Renal cortex interstitium (tissue), 11 donors: ENCODE measurements at regions not wholly inside any gene's neighbourhood (a gene's known extent, or its start where the extent isn't known, plus 50 kb on each side); places are given as distances from the start of the nearest gene placed in this dataset.
A peak's percentile ranks its signal among the peaks of the same experiment; 100 is the strongest.

ENCODE experiments used
- DNase-seq, 11 donors: peaks; one replicate each; pipeline ENCODE4 v3.0.0-alpha.2; 2013; ENCODE audit warnings: low read depth in 9 of 11, low spot score in 4 of 11; ENCODE audit errors: extremely low read depth in 1 of 11

GRCh38 chr10:78740976-78741915 lies 327.5 kb upstream of the ZMIZ1 start:
- no peak for DNase-seq

- DNase-seq, result no peak
These were observed 326.4 kb upstream of the ZMIZ1 start for GRCh38 chr10:78742406-78742729.

- DNase-seq, result no peak
These were observed 325.8 kb upstream of the ZMIZ1 start for GRCh38 chr10:78742730-78743615.

GRCh38 chr10:78744056-78744455 lies 324.7 kb upstream of the ZMIZ1 start:
- no peak for DNase-seq

- no peak for DNase-seq
These were observed 324.2 kb upstream of the ZMIZ1 start for GRCh38 chr10:78744491-78745090.

- DNase-seq, result no peak
These were observed 323.3 kb upstream of the ZMIZ1 start for GRCh38 chr10:78745441-78745840.

GRCh38 chr10:78746155-78746763 lies 322.5 kb upstream of the ZMIZ1 start:
- DNase-seq, result no peak

- peak in 1 of 11 donors; percentile 64 for DNase-seq
These were observed 321.1 kb upstream of the ZMIZ1 start for GRCh38 chr10:78747401-78748234.

GRCh38 chr10:78748235-78748533 lies 320.6 kb upstream of the ZMIZ1 start:
- DNase-seq, result no peak

- no peak for DNase-seq
These were observed 319.6 kb upstream of the ZMIZ1 start for GRCh38 chr10:78749200-78749599.

GRCh38 chr10:78749898-78750297 lies 318.9 kb upstream of the ZMIZ1 start:
- DNase-seq, result no peak

GRCh38 chr10:78750418-78750817 lies 318.3 kb upstream of the ZMIZ1 start:
- no peak for DNase-seq

- DNase-seq, result no peak
These were observed 317.1 kb upstream of the ZMIZ1 start for GRCh38 chr10:78751716-78752115.

- DNase-seq, result no peak
These were observed 316.5 kb upstream of the ZMIZ1 start for GRCh38 chr10:78752221-78752620.

GRCh38 chr10:78752708-78753107 lies 316.1 kb upstream of the ZMIZ1 start:
- no peak for DNase-seq

GRCh38 chr10:78754269-78755062 lies 314.3 kb upstream of the ZMIZ1 start:
- DNase-seq, result peak in 7 of 11 donors; percentile 64 to 80 (median 73)

GRCh38 chr10:78755063-78755701 lies 313.6 kb upstream of the ZMIZ1 start:
- peak in 1 of 11 donors; percentile 43 for DNase-seq
